A673 (cell line): ENCODE measurements at regions not wholly inside any gene's neighbourhood (a gene's known extent, or its start where the extent isn't known, plus 50 kb on each side); places are given as distances from the start of the nearest gene placed in this dataset.

Experiments used
- BruUV-seq: library from RNA; stranded (reverse); fragments of 400-500 nt; replicated peaks from 2 replicates; lab custom pipeline; 2021; lab: Mats Ljungman, UMichigan
- CTCF ChIA-PET: fragments of 300-600 bp; sonication (Branson Sonifier 250); formaldehyde crosslinking; loops from one replicate; lab custom pipeline; 2022; ENCODE audit warnings: antibody characterized with exemption; lab: Charles Lee
- POLR2A ChIA-PET: fragments of 300-600 bp; sonication (Branson Sonifier 250); formaldehyde crosslinking; loops from one replicate; lab custom pipeline; 2022; ENCODE audit warnings: antibody characterized with exemption; ENCODE audit not compliant: low non-redundant PET; lab: Charles Lee
- DNase-seq: peaks from one replicate; pipeline ENCODE4 v3.0.0-alpha.2; 2015; ENCODE audit warnings: low spot score
- H3K27ac ChIP-seq: fragments of 200-600 bp; sonication (generic); 2 replicates; pipeline ENCODE4 v1.5.1; 2016; ENCODE audit warnings: mixed run types, low read depth, mild to moderate bottlenecking, mixed read lengths, antibody characterized with exemption, low read length; ENCODE audit not compliant: poor library complexity, severe bottlenecking
- H3K27me3 ChIP-seq: fragments of 200-600 bp; sonication (generic); replicated peaks from 2 replicates; pipeline ENCODE4 v1.6.1; 2017; ENCODE audit warnings: mixed run types, low read depth, mild to moderate bottlenecking, mixed read lengths, antibody characterized with exemption, low read length; ENCODE audit not compliant: insufficient read depth, poor library complexity
- H3K36me3 ChIP-seq: fragments of 200-600 bp; sonication (generic); 2 replicates; pipeline ENCODE4 v1.6.1; 2016; ENCODE audit warnings: mixed run types, mild to moderate bottlenecking, mixed read lengths, antibody characterized with exemption, low read length; ENCODE audit not compliant: insufficient read depth, poor library complexity, severe bottlenecking
- H3K4me1 ChIP-seq: fragments of 200-600 bp; sonication (generic); 2 replicates; pipeline ENCODE4 v1.6.1; 2017; ENCODE audit warnings: mixed run types, mild to moderate bottlenecking, mixed read lengths, antibody characterized with exemption, low read length; ENCODE audit not compliant: insufficient read depth, poor library complexity, severe bottlenecking
- H3K4me3 ChIP-seq: fragments of 200-600 bp; sonication (generic); 2 replicates; pipeline ENCODE4 v1.5.1; 2016; ENCODE audit warnings: low read depth, mixed run types, mild to moderate bottlenecking, mixed read lengths, low read length; ENCODE audit not compliant: poor library complexity, severe bottlenecking
- H3K9me3 ChIP-seq: fragments of 200-600 bp; sonication (generic); 2 replicates; pipeline ENCODE4 v1.6.1; 2016; ENCODE audit warnings: mixed run types, low read depth, mild to moderate bottlenecking, mixed read lengths, antibody characterized with exemption, low read length; ENCODE audit not compliant: poor library complexity, severe bottlenecking
- CTCF ChIP-seq: fragments of 300-800, 200-600 bp; sonication (generic); conservative IDR thresholded peaks from 2 replicates; pipeline ENCODE4 v1.5.1; 2017; ENCODE audit warnings: low read depth, mild to moderate bottlenecking, antibody characterized with exemption, low read length, moderate library complexity, mixed read lengths
- EZH2 ChIP-seq: fragments of 200-600 bp; sonication (generic); IDR thresholded peaks from 2 replicates; pipeline ENCODE4 v1.6.1; 2017; ENCODE audit warnings: borderline replicate concordance, low read depth, mild to moderate bottlenecking, mixed read lengths, antibody characterized with exemption, low read length; ENCODE audit not compliant: poor library complexity, severe bottlenecking
- intact Hi-C: fragments of 100-400 bp; cut with micrococcal nuclease; formaldehyde crosslinking; loops from one replicate; pipeline ENCODE4 v1.10.0; 2022; ENCODE audit not compliant: unreplicated experiment

GRCh38 chr1:118578276-118578675 lies 393.2 kb upstream of the SPAG17 start:
- DNase-seq = no peak
- ChIA-PET POLR2A (no interaction called here), CTCF (no interaction called here)
- intact Hi-C loops = no loop called here
- H3K9me3 ChIP-seq = peaks cover 6% of the 10 kb centered on the region
- no peaks in the 10 kb centered on the region for H3K4me1 ChIP-seq
- no peaks in the 10 kb centered on the region for H3K27me3 ChIP-seq
- no peak for TF ChIP-seq EZH2
- TF ChIP-seq CTCF = no peak
- no peak overlapping the region for H3K4me3 ChIP-seq
- no peak overlapping the region for H3K27ac ChIP-seq
- no peaks in the 10 kb centered on the region for H3K36me3 ChIP-seq
- no TSS peak for BruUV-seq

GRCh38 chr1:118575060-118575459 lies 390.0 kb upstream of the SPAG17 start:
- Histone ChIP-seq H3K9me3 (peaks cover 6% of the 10 kb centered on the region), H3K27me3 (no peaks in the 10 kb centered on the region), H3K4me1 (no peaks in the 10 kb centered on the region), H3K27ac (no peak overlapping the region), H3K4me3 (no peak overlapping the region), H3K36me3 (no peaks in the 10 kb centered on the region)
- ChIA-PET POLR2A (no interaction called here), CTCF (no interaction called here)
- DNase-seq = no peak
- intact Hi-C loops = no loop called here
- BruUV-seq = no TSS peak
- TF ChIP-seq CTCF (no peak), EZH2 (no peak)

GRCh38 chr1:118564961-118565703 lies 380.1 kb upstream of the SPAG17 start:
- H3K9me3 ChIP-seq = no peaks in the 10 kb centered on the region
- no peaks in the 10 kb centered on the region for H3K27me3 ChIP-seq
- H3K4me3 ChIP-seq = no peak overlapping the region
- H3K27ac ChIP-seq = no peak overlapping the region
- intact Hi-C loops = no loop called here
- ChIA-PET POLR2A (no interaction called here), CTCF (interaction anchor here (0.6 kb wide), 1 partner anchor 175 kb away, joined by 6 read pairs; no protein-coding TSS in a partner anchor)
- no TSS peak for BruUV-seq
- TF ChIP-seq CTCF (no peak), EZH2 (no peak)
- no peaks in the 10 kb centered on the region for H3K36me3 ChIP-seq
- no peaks in the 10 kb centered on the region for H3K4me1 ChIP-seq
- DNase-seq = no peak
